Astrocyte (in vitro differentiated cells and primary cell): ENCODE measurements at regions not wholly inside any gene's neighbourhood (a gene's known extent, or its start where the extent isn't known, plus 50 kb on each side); places are given as distances from the start of the nearest gene placed in this dataset.
"Not testable (repeated sequence)": the region's sequence is repeated elsewhere in the genome, so short reads cannot be mapped to it uniquely, and the experiment has no call there.

Experiments used
- DNase-seq: peaks from one replicate; pipeline ENCODE4 v3.0.0-alpha.2; 2010; ENCODE audit warnings: low read depth
- FAIRE-seq: peaks from 2 replicates; lab custom pipeline; 2011; peaks lifted over from hg19 to GRCh38; lab: Jason Lieb, UNC
- H2AFZ ChIP-seq: 2 replicates; pipeline ENCODE4 v1.6.0; 2012; ENCODE audit warnings: low read depth, low read length, inconsistent platforms
- H3K27ac ChIP-seq: 2 replicates; pipeline ENCODE4 v1.5.1; 2011; ENCODE audit warnings: low read depth, low read length, inconsistent platforms
- H3K27me3 ChIP-seq: 2 replicates; pipeline ENCODE4 v1.6.0; 2011; ENCODE audit warnings: low read length, inconsistent platforms; ENCODE audit not compliant: insufficient read depth
- H3K36me3 ChIP-seq: 2 replicates; pipeline ENCODE4 v1.5.1; 2011; ENCODE audit warnings: low read length, inconsistent platforms; ENCODE audit not compliant: insufficient read depth
- H3K4me1 ChIP-seq: 2 replicates; pipeline ENCODE4 v1.5.1; 2011; ENCODE audit warnings: low read length, inconsistent platforms; ENCODE audit not compliant: insufficient read depth
- H3K4me2 ChIP-seq: 2 replicates; pipeline ENCODE4 v1.6.0; 2012; ENCODE audit warnings: low read length, inconsistent platforms
- H3K4me3 ChIP-seq: 2 replicates; pipeline ENCODE4 v1.5.1; 2011; ENCODE audit warnings: low read depth, mild to moderate bottlenecking, low read length, inconsistent platforms; ENCODE audit not compliant: insufficient read depth
- H3K79me2 ChIP-seq: 2 replicates; pipeline ENCODE4 v1.6.0; 2012; ENCODE audit warnings: mild to moderate bottlenecking, low read length, inconsistent platforms; ENCODE audit not compliant: insufficient read depth
- H3K9ac ChIP-seq: 2 replicates; pipeline ENCODE4 v1.6.0; 2012; ENCODE audit warnings: mild to moderate bottlenecking, low read length, inconsistent platforms
- H3K9me3 ChIP-seq: 2 replicates; pipeline ENCODE4 v1.5.1; 2012; ENCODE audit warnings: low read depth, mild to moderate bottlenecking, low read length, inconsistent platforms; ENCODE audit not compliant: insufficient read depth
- H4K20me1 ChIP-seq: 2 replicates; pipeline ENCODE4 v1.6.0; 2012; ENCODE audit warnings: low read length, inconsistent platforms; ENCODE audit not compliant: insufficient read depth
- H3K27ac Mint-ChIP-seq: one replicate; pipeline ENCODE4 v1.8.0; 2021; ENCODE audit warnings: mild to moderate bottlenecking, mixed read lengths; ENCODE audit not compliant: unreplicated experiment
- H3K27me3 Mint-ChIP-seq: one replicate; pipeline ENCODE4 v1.8.0; 2021; ENCODE audit warnings: low read depth, mixed read lengths; ENCODE audit not compliant: unreplicated experiment
- H3K36me3 Mint-ChIP-seq: one replicate; pipeline ENCODE4 v1.8.0; 2021; ENCODE audit warnings: low read depth, mixed read lengths; ENCODE audit not compliant: unreplicated experiment
- H3K4me1 Mint-ChIP-seq: one replicate; pipeline ENCODE4 v1.8.0; 2021; ENCODE audit warnings: low read depth, mixed read lengths; ENCODE audit not compliant: unreplicated experiment
- H3K4me3 Mint-ChIP-seq: one replicate; pipeline ENCODE4 v1.8.0; 2021; ENCODE audit warnings: mild to moderate bottlenecking, moderate library complexity, mixed read lengths; ENCODE audit not compliant: unreplicated experiment
- H3K9me3 Mint-ChIP-seq: one replicate; pipeline ENCODE4 v1.8.0; 2021; ENCODE audit warnings: mild to moderate bottlenecking, mixed read lengths; ENCODE audit not compliant: unreplicated experiment

- not testable (repeated sequence) for H3K9me3 ChIP-seq, H3K4me1 Mint-ChIP-seq, H3K4me3 ChIP-seq, H3K27me3 ChIP-seq, H3K36me3 ChIP-seq, H3K27me3 Mint-ChIP-seq, H3K9me3 Mint-ChIP-seq, H3K27ac ChIP-seq, H2AFZ ChIP-seq, DNase-seq, H3K4me1 ChIP-seq, H3K4me2 ChIP-seq, H3K9ac ChIP-seq, H3K4me3 Mint-ChIP-seq, H3K27ac Mint-ChIP-seq, H3K36me3 Mint-ChIP-seq, FAIRE-seq
- Histone ChIP-seq H3K79me2 (peaks cover 41% of the 10 kb centered on the region), H4K20me1 (peaks cover 29% of the 10 kb centered on the region)
Observed at GRCh38 chr17:30726734-30727133, 97.8 kb downstream of the CRLF3 start.

DNA sequence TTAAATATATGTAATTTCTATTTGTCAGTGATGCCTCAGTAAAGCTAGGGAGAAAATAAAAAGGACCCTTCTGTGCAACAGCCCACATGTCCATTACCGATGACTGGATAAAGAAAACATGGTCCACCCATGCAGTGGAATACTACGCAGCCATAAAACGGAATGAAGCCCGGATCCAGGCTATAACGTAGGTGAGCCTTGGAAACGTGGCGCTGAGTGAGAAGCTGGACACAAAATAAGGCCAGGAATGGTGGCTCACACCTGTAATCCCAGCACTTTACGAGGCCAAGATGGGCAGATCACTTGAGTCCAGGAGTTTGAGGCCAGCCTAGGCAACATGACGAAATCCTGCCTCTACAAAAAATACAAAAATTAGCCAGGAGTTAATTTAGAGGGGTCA is 98.2 kb downstream of the CRLF3 start:
- H3K27me3 ChIP-seq, FAIRE-seq, H3K9ac ChIP-seq, H2AFZ ChIP-seq, H3K36me3 Mint-ChIP-seq, H3K4me1 ChIP-seq, H3K27ac ChIP-seq, H3K27ac Mint-ChIP-seq, H3K9me3 ChIP-seq, H3K9me3 Mint-ChIP-seq, H3K36me3 ChIP-seq, H3K4me3 ChIP-seq, H3K4me1 Mint-ChIP-seq, H3K4me2 ChIP-seq, DNase-seq, H3K4me3 Mint-ChIP-seq, H3K27me3 Mint-ChIP-seq: not testable (repeated sequence)
- peaks cover 30% of the 10 kb centered on the region for H4K20me1 ChIP-seq
- peaks cover 39% of the 10 kb centered on the region for H3K79me2 ChIP-seq

DNA sequence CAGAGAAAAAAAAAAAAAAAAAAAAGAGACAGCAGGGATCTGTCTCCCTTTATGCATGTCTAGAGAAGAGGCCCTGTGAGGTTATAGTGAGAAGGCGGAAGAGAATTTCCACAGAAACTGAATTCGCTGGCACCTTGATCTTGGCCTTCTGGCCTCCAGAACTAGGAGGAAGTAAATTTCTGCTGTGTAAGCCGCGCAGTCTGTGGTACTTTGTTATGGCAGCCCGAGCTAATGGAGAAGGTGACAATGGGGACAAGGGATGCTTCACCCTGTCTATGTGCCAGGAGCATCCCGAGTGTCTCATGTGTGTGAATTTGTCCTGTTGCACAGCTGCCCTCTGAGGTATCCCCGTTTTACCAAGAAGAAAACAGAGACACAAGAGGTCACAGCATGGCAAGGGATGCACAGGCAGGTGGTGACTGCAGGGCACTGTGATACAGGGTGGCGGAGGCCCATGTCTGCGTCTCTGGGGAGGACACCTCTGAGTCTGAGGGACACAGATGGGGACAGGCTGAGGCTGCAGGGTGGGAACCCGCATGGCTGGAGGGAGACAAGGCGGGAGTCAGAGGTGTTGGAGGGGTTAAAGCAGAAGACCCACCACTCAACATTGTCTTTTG is 100.3 kb downstream of the CRLF3 start:
- not testable (repeated sequence) for H3K9ac ChIP-seq, H3K4me3 Mint-ChIP-seq, FAIRE-seq, H3K27me3 Mint-ChIP-seq, H3K27ac Mint-ChIP-seq, H3K4me3 ChIP-seq, H2AFZ ChIP-seq, H3K4me1 ChIP-seq, DNase-seq, H3K4me1 Mint-ChIP-seq, H3K27me3 ChIP-seq, H3K27ac ChIP-seq, H3K36me3 ChIP-seq, H3K4me2 ChIP-seq, H3K9me3 ChIP-seq, H3K9me3 Mint-ChIP-seq
- H3K36me3 Mint-ChIP-seq = peaks cover 14% of the 10 kb centered on the region
- Histone ChIP-seq H3K79me2 (peaks cover 34% of the 10 kb centered on the region), H4K20me1 (peaks cover 47% of the 10 kb centered on the region)

- peaks cover 20% of the 10 kb centered on the region for H3K36me3 Mint-ChIP-seq
- not testable (repeated sequence) for H3K27ac ChIP-seq, H3K9me3 ChIP-seq, H2AFZ ChIP-seq, H3K27me3 ChIP-seq, FAIRE-seq, H3K9me3 Mint-ChIP-seq, H3K4me2 ChIP-seq, H3K4me3 Mint-ChIP-seq, H3K9ac ChIP-seq, H3K4me1 ChIP-seq, H3K27ac Mint-ChIP-seq, DNase-seq, H3K36me3 ChIP-seq, H3K4me1 Mint-ChIP-seq, H3K4me3 ChIP-seq, H3K27me3 Mint-ChIP-seq
- H4K20me1 ChIP-seq = peaks cover 57% of the 10 kb centered on the region
- H3K79me2 ChIP-seq = peaks cover 40% of the 10 kb centered on the region
Observed at GRCh38 chr17:30722114-30722780, 102.2 kb downstream of the CRLF3 start.

GRCh38 chr17:30720971-30721370 is 103.5 kb downstream of the CRLF3 start:
- H3K36me3 ChIP-seq, H3K27me3 Mint-ChIP-seq, H3K9me3 Mint-ChIP-seq, H3K4me3 ChIP-seq, H3K9ac ChIP-seq, H3K4me1 Mint-ChIP-seq, H3K9me3 ChIP-seq, FAIRE-seq, H3K27me3 ChIP-seq, H3K4me2 ChIP-seq, H2AFZ ChIP-seq, H3K4me1 ChIP-seq, H3K27ac ChIP-seq, H3K4me3 Mint-ChIP-seq, H3K27ac Mint-ChIP-seq, DNase-seq: not testable (repeated sequence)
- peaks cover 43% of the 10 kb centered on the region for H3K79me2 ChIP-seq
- peaks cover 21% of the 10 kb centered on the region for H3K36me3 Mint-ChIP-seq
- H4K20me1 ChIP-seq = peaks cover 65% of the 10 kb centered on the region
